ENCODE measurements at regions not wholly inside any gene's neighbourhood (a gene's known extent, or its start where the extent isn't known, plus 50 kb on each side); places are given as distances from the start of the nearest gene placed in this dataset.
"Not testable (repeated sequence)": the region's sequence is repeated elsewhere in the genome, so short reads cannot be mapped to it uniquely, and the experiment has no call there.

DNA sequence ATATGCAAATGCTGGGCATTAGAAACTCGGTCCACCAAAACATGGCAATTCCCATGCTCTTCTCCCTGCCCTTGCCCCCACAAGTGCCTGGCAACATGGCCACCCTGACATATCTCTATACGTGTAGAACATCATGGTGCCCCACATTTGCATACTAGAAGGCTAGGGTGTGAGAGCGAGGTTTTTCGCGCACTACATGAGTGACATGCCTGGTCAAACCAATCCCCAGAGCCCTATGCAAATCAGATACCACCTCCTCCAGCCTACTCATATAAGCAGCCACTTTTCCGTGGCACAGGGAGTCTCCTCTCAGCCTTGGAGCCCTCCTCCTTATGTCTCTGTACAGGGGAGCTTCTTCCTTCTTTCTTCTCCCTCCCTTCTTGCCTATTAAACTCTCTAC lies 296.1 kb upstream of the GULP1 start:
- DNase-seq = no peak

GRCh38 chr2:187996630-187997029 lies 295.0 kb upstream of the GULP1 start:
- no peak for DNase-seq

DNA sequence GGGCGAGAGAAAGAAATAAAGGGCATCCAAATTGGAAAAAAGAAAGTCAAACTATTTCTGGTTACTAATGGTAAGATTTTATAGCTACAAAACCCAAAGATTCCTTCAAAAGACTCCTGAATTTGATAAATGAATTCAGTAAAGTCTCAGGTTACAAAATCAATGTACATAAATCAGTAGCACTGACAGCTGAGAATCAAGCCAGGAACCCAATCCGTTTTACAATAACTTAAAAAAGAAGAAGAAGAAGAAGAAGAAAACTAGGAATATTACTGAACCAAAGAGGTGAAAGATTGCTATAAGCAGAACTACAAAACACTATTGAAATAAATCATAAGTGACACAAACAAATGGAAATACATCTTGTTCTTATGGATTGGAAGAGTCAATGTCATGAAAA lies 291.5 kb upstream of the GULP1 start:
- no peak for DNase-seq

GRCh38 chr2:188003800-188004199 lies 287.9 kb upstream of the GULP1 start:
- DNase-seq = no peak

DNA sequence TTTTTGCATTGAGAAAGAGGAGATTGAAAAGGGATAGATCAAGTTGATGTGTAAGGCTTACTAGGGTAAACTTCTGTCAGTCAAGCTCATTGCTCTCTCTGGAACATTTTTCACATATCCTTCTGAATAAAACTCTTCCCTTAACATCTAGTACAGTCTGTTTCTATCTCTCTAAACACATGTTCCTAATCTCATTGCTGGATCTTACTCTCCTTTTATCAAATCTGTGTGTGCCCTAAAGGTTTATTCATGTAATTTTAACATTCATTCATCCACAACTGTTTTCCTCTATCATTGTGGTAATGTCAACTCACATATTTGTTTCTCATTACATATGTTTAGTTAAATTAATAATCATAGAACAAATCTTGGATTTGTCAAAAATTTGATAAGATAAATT lies 277.9 kb upstream of the GULP1 start:
- no peak for DNase-seq

- DNase-seq = no peak
Observed at GRCh38 chr2:188016917-188017316, 274.8 kb upstream of the GULP1 start.

GRCh38 chr2:188022389-188022788 lies 269.3 kb upstream of the GULP1 start:
- no peak for DNase-seq

GRCh38 chr2:188023035-188023434 lies 268.6 kb upstream of the GULP1 start:
- DNase-seq = no peak

DNA sequence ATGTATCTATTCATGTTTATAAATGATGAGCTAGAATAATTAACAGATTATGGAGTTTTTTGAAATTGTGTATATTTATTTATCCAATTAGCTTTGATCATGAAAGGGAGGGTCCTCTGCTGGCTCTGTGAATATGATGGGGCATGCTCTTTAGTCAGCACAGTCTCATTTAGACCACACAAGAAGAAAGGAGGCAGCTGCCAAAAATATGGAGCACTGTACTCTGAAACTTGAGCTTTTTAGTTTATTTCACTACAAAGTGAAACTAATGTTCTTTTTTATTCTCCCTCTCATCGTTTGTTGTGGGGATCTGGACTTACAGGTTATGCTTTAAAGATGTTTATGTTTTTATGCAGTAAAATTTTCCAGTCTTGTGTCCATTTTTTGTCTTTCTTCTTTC lies 266.9 kb upstream of the GULP1 start:
- no peak for DNase-seq

DNA sequence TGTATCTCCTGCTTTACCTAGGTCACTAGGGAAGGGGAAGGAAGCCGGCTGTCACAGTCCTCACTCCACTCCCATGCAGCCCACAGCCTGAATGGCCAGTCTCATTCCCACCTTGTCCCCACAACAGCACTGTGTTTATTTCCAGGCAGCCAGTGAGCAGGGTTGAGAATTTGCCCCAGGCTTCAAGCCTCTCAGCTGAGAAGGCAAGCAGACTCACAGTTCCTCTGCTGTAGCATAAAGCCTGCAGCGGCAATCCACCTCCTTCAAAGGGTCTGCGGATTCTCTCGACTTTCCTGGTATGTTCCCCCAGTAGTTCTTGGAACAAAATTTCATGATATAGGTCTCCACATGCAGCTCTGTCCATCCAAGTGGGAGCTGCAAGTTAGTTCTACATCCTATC lies 262.9 kb upstream of the GULP1 start:
- no peak for DNase-seq

DNA sequence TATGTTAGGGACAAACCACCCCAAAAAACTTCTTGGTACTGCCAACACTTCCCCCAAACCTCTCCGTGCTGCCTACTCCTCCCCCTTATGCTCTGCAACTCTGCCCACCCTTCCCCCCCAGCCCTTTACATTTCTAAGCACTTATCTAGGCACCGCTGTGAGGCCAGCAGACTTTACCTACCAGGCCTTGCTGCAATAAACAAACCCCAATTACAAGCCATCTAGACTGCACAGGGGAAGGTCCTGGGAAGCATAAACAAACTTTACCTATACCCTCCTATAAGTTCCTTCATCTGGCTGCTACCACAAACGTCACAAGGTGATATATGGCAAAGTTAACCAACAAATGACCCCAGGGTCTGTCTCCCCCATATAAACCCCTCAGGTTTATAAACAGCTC lies 259.4 kb upstream of the GULP1 start:
- no peak for DNase-seq

- no peak for DNase-seq
Observed at GRCh38 chr2:188032786-188033185, 258.9 kb upstream of the GULP1 start.

DNA sequence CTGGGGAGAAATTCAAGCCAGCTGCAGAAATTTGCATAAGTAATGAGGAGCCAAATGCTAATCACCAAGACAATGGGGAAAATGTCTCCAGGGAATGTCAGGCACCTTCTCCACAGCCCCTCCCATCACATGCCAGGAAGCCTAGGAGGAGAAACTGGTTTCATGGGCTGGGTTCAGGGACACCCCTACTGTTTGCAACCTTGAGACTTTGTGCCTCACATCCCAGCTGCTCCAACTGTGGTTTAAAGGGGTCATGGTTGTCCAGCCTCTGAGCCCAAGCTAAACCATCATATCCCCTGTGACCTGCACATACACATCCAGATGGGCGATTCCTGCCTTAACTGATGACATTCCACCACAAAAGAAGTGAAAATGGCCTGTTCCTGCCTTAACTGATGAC lies 258.4 kb upstream of the GULP1 start:
- DNase-seq = not testable (repeated sequence)

GRCh38 chr2:188034102-188034501 lies 257.6 kb upstream of the GULP1 start:
- DNase-seq = not testable (repeated sequence)

DNA sequence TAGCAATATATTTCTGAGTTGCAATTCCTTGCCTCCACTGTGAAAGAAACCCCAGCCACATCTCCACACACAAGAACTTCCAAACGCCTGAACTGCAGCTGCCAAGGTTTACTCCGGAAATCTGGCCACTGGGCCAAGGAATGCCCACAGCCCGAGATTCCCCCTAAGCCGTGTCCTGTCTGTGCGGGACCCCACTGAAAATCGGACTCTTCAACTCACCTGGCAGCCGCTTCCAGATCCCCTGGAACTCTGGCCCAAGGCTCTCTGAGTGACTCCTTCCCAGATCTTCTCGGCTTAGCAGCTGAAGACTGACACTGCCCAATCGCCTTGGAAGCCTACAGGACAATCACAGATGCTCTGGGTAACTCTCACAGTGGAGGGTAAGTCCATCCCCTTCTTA lies 256.3 kb upstream of the GULP1 start:
- DNase-seq = not testable (repeated sequence)

DNA sequence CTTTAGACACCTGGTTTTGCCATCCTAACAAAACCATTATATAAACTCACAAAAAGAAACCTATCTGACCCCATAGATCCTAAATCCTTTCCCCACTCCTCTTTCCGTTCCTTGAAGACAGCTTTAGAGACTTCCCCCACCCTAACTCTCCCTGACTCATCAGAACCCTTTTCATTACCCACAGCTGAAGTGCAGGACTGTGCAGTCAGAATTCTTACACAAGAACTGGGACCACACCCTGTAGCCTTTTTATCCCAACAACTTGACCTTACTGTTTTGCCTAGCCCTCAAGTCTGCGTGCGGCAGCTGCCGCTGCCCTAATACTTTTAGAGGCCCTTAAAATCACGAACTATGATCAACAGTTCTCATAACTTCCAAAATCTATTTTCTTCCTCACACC lies 254.9 kb upstream of the GULP1 start:
- DNase-seq = not testable (repeated sequence)

GRCh38 chr2:188039307-188039706 lies 252.4 kb upstream of the GULP1 start:
- no peak for DNase-seq

DNA sequence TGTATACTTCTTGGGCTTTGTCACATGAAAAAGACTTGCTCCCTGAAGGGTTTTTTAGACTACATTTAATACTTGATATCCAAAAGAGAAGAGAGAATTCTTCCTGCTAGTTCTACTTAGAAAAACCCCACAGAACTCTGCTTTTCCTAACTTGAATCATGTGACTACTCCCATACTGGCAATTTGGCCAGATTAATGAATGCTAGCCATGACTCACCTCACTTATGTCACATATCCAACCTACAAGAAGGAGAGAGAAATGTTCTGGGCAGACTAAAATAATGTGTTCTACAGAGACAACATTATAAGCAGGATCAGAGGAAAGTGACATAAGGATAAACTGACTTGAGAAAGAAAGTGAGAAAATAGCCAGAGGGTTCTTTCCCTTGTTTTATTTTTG lies 249.3 kb upstream of the GULP1 start:
- peak; percentile 20 for DNase-seq

- DNase-seq = no peak
Observed at GRCh38 chr2:188045016-188045415, 246.7 kb upstream of the GULP1 start.

DNA sequence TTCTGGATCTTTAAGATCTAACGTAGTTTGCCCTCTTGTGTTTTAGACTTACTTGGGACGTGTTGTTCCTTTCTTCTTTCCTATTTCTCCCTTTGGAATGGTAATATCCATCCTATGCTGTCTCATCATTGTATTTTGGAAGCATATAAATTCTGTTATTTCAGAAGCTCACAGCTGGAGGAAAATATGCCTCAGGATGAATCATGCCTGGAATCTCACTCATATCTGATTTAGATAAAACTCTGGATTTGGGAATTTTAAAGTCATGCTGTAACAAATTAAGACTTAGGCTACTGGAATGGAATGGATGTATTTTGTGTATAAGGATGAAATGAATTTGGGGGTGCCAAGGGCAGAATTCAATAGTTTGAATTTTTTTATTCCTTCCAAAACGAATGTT lies 245.2 kb upstream of the GULP1 start:
- no peak for DNase-seq

GRCh38 chr2:188047735-188048134 lies 243.9 kb upstream of the GULP1 start:
- no peak for DNase-seq

GRCh38 chr2:188050726-188051125 lies 240.9 kb upstream of the GULP1 start:
- DNase-seq = no peak

DNA sequence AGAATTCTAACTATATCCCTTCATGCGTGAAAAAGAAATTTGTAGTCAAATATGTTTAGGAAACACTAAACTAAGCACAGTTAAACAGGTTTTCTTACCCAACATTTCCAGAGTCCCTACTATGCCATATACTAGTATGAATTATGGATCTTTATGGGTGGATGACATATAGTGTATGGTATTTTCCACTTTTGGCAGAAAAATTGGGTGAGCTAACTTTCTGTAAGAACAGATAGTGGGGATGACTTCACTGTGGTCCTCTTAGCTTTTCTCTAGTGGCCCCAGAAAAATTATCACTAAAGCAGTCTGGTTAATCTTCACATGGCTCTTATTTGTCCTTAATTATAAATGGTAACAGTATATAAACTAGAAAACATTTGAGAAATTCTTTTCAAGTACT lies 240.0 kb upstream of the GULP1 start:
- no peak for DNase-seq

DNA sequence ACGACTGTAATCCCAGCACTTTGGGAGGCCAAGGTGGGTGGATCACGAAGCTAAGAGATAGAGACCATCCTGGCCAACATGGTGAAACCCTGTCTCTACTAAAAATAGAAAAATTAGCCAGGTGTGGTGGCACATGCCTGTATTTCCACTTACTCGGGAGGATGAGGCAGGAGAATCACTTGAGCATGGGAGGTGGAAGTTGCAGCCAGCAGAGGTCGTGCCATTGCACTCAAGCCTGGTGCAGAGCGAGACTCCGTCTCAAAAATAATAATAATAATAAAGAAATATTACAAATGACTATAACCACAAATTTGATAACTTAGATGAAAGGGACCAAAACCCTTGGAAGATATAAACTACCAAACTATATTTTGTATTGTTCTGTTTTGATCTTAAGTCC lies 226.3 kb upstream of the GULP1 start:
- no peak for DNase-seq

GRCh38 chr2:188068093-188068492 lies 223.6 kb upstream of the GULP1 start:
- DNase-seq = no peak
